Suprapubic skin (tissue), 4 donors: ENCODE measurements at regions not wholly inside any gene's neighbourhood (a gene's known extent, or its start where the extent isn't known, plus 50 kb on each side); places are given as distances from the start of the nearest gene placed in this dataset.

ENCODE experiments used
- DNase-seq, 2 donors: peaks; one replicate each; pipeline ENCODE4 v3.0.0-alpha.2; 2019; ENCODE audit warnings: low spot score in 2 of 2
- H3K27ac ChIP-seq: fragments of 200-600 bp; sonication (generic); one replicate; pipeline ENCODE4 v1.5.1; 2019
- H3K27me3 ChIP-seq: fragments of 200-600 bp; sonication (generic); one replicate; pipeline ENCODE4 v1.5.1; 2019
- H3K36me3 ChIP-seq: fragments of 200-600 bp; sonication (generic); one replicate; pipeline ENCODE4 v1.5.1; 2019
- H3K4me1 ChIP-seq: fragments of 200-600 bp; sonication (generic); one replicate; pipeline ENCODE4 v1.5.1; 2019
- H3K4me3 ChIP-seq: fragments of 200-600 bp; sonication (generic); one replicate; pipeline ENCODE4 v1.5.1; 2019; ENCODE audit warnings: mild to moderate bottlenecking
- H3K9me3 ChIP-seq: fragments of 200-600 bp; sonication (generic); one replicate; pipeline ENCODE4 v1.5.1; 2019
- EP300 ChIP-seq: sonication (generic); formaldehyde crosslinking; IDR thresholded peaks from one replicate; pipeline ENCODE4 v1.6.1; 2017; ENCODE audit warnings: antibody characterized with exemption
- POLR2A ChIP-seq, 2 donors: fragments of 450-650 bp; IDR thresholded peaks; one replicate each; pipeline ENCODE4 v1.6.1; 2017; ENCODE audit warnings: antibody characterized with exemption in 2 of 2, mild to moderate bottlenecking in 2 of 2, moderate library complexity in 2 of 2
- POLR2AphosphoS5 ChIP-seq, 3 donors: sonication (generic); formaldehyde crosslinking; IDR thresholded peaks; one replicate each; pipeline ENCODE4 v1.6.1; 2017; ENCODE audit warnings: antibody characterized with exemption in 3 of 3
- WGBS: methylation state at CpG from one replicate; pipeline ENCODE4 v1.1.5; 2018; 5-methylcytosine and 5-hydroxymethylcytosine counted together
- TF ChIP-seq, protein P1 (sequence below), 2 donors: fragments of 200-600 bp in 1 of 2; fragments of 450-650 bp in 1 of 2; sonication (generic) in 1 of 2; IDR thresholded peaks; one replicate each; pipeline ENCODE4 v1.5.1; 2016 to 2019; ENCODE audit warnings: antibody characterized with exemption in 2 of 2, mild to moderate bottlenecking in 1 of 2, moderate library complexity in 1 of 2

DNA sequence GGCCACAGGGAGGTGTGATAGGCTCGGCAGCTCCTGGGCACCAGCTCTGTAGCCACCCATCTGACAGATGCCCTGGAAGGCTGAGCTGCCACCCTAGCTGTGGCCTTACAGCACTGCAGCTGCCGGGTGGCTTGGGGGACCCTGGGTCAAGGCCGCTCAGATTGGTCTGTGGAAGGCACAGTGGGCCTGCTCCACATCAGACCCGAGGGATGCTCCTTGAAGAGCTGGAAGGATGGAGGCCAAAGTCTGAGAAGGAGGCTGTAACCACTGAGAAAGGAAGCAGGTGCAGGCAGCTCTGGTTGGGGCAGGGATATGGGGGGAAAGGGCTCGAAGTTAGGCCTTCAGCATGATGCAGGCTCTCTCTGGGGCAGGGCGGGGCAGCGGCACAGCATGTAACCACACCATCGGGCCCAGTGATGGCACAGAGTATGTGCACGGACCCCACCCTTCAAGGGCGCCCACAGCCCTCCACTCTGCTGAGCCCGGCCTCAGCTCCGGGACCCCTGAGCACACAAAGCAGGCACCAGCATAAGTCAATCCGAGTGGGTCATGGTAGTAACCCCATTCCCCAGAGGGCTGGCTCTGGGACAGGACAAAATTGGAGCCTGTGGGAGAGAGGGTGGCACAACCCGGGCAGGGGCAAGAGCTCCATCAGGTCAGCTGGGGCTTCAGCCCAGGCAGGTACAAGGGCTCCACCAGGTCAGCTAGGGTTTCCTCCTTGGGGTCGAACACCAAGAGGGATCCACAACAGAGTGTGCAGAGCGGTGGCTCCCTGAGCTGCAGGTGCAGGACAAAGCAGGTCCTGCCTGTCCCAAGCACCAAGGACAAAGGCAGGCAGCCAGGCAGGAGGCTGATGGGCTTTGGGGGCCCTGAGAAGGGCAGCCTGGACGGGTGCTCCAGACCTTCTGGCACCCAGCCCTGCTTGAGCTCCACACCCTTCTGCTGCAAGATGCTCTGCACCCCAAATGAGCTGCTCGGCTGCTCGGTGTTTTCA lies 1511.1 kb downstream of the BRD1 start:
- 94% methylated on average over 11 of the region's 19 CpGs for WGBS
- Histone ChIP-seq H3K27me3 (peaks cover 17% of the 10 kb centered on the region), H3K27ac (no peak overlapping the region), H3K36me3 (no peaks in the 10 kb centered on the region), H3K9me3 (no peaks in the 10 kb centered on the region), H3K4me3 (no peak overlapping the region), H3K4me1 (no peaks in the 10 kb centered on the region)
- TF ChIP-seq EP300 (no peak), POLR2AphosphoS5 (IDR thresholded peaks at IDR 0.05) (no peak), POLR2A (IDR thresholded peaks at IDR 0.05) (no peak)
- TF ChIP-seq, protein P1, sequence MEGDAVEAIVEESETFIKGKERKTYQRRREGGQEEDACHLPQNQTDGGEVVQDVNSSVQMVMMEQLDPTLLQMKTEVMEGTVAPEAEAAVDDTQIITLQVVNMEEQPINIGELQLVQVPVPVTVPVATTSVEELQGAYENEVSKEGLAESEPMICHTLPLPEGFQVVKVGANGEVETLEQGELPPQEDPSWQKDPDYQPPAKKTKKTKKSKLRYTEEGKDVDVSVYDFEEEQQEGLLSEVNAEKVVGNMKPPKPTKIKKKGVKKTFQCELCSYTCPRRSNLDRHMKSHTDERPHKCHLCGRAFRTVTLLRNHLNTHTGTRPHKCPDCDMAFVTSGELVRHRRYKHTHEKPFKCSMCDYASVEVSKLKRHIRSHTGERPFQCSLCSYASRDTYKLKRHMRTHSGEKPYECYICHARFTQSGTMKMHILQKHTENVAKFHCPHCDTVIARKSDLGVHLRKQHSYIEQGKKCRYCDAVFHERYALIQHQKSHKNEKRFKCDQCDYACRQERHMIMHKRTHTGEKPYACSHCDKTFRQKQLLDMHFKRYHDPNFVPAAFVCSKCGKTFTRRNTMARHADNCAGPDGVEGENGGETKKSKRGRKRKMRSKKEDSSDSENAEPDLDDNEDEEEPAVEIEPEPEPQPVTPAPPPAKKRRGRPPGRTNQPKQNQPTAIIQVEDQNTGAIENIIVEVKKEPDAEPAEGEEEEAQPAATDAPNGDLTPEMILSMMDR (IDR thresholded peaks at IDR 0.05): no peak
- DNase-seq: peak; percentile 55 to 73

DNA sequence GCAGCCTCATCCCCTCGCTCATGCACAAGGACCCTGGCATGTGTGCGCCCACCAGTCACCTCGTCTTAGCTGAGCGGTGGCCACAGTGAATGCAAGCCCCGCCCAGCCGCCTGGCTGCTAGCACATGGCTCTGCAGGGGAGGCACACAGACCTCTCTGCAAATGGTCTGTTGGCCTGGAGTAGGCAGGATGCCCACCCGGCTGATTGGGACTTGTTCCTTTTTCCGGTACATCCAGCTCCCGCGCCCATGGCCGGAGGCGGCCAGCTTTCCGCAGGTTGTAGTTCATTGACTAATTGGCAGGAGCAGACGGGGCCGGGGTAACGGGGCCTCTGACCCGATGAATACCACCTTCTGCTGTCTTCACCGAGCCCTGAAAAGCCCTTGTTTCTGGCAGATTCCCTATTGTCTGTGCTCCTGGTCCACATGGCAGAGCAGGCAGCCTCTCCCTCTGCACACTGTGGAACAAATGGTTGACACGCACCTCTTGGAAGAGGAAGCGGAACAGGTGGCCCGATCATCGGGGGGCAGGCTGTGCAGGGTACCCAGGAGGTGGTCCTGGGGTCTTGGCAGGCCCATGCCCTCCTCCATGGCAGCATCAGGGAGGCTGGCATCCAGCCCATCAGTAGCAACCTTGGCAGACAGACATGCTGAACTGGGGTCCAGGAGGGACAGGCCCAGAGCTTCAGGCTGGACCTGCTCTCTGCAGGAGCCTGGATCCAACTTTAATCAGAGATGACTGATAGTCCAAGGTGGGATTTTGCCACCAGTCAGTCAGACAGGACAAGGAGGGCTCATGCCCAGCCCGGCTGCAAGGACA lies 1512.0 kb downstream of the BRD1 start:
- Histone ChIP-seq H3K4me1 (no peaks in the 10 kb centered on the region), H3K4me3 (no peak overlapping the region), H3K27me3 (peaks cover 17% of the 10 kb centered on the region), H3K27ac (no peak overlapping the region), H3K36me3 (no peaks in the 10 kb centered on the region), H3K9me3 (no peaks in the 10 kb centered on the region)
- peak; percentile 38 to 72 for DNase-seq
- TF ChIP-seq, protein P1 (IDR thresholded peaks at IDR 0.05): no peak
- TF ChIP-seq POLR2A (IDR thresholded peaks at IDR 0.05) (no peak), POLR2AphosphoS5 (IDR thresholded peaks at IDR 0.05) (no peak), EP300 (no peak)
- WGBS: 96% methylated on average over 18 of the region's 23 CpGs

DNA sequence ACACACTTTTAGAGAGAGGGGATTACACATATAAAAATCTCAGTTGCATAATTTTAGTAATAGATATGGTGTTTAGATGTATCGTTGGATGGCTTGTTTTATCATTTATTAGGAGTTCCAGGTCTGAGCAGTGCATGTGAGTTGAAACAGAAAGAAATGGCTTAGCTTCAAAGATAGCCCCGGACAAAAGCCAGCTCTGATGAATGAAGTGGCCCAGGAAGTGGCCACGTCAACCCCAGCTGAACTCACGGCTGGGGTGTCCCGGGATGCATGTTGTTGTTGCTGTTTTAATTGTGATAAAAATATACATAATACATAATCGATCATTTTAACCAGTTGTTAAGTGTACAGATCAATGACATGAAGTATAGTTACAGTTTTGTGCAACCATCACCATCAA lies 1513.6 kb downstream of the BRD1 start:
- no peaks in the 10 kb centered on the region for H3K36me3 ChIP-seq
- H3K4me3 ChIP-seq: no peak overlapping the region
- H3K27me3 ChIP-seq: peaks cover 12% of the 10 kb centered on the region
- no peak for DNase-seq
- 61% methylated on average over 6 of the region's 6 CpGs for WGBS
- H3K4me1 ChIP-seq: no peaks in the 10 kb centered on the region
- no peaks in the 10 kb centered on the region for H3K9me3 ChIP-seq
- TF ChIP-seq, protein P1 (IDR thresholded peaks at IDR 0.05): no peak
- TF ChIP-seq POLR2AphosphoS5 (IDR thresholded peaks at IDR 0.05): no peak
- no peak for TF ChIP-seq EP300
- TF ChIP-seq POLR2A (IDR thresholded peaks at IDR 0.05): no peak
- H3K27ac ChIP-seq: no peak overlapping the region

DNA sequence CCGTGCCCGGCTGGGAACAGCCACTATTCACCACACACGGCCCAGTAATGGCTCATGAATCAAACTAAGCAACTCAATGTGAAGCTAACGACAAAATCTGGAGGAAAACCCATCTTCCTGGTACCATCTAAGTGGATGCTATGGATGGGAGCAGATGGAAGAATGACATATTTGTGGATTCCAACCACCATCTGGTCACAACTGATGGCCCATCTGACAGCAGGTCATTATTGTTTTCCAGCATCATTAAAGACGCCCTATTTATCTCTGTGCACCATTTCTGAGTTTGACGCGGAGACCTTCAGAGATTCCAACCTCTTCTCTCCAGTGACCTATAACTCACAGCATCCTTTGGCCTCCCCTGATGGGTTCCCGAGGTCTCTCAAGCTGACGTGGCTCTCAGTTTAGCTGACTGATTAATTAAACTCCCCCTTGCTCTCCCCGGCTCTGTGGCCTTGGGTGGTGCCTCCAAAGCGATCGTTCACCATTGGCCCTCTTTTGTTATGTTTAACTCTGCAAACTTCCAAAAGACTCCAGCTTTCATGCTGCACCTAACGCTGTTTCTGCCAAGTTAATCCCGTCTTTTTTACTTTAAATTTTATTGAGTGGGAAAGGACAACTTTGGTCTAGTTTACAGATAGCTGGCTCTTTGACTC lies 1514.4 kb downstream of the BRD1 start:
- Histone ChIP-seq H3K4me3 (no peak overlapping the region), H3K27ac (no peak overlapping the region), H3K36me3 (no peaks in the 10 kb centered on the region), H3K27me3 (peaks cover 12% of the 10 kb centered on the region), H3K4me1 (no peaks in the 10 kb centered on the region), H3K9me3 (no peaks in the 10 kb centered on the region)
- DNase-seq: no peak
- WGBS: 68% methylated on average over 14 of the region's 14 CpGs
- TF ChIP-seq POLR2AphosphoS5 (IDR thresholded peaks at IDR 0.05): no peak
- no peak for TF ChIP-seq POLR2A (IDR thresholded peaks at IDR 0.05)
- no peak for TF ChIP-seq EP300
- TF ChIP-seq, protein P1 (IDR thresholded peaks at IDR 0.05): no peak
